Amygdala (tissue), 56 donors: ENCODE measurements at regions not wholly inside any gene's neighbourhood (a gene's known extent, or its start where the extent isn't known, plus 50 kb on each side); places are given as distances from the start of the nearest gene placed in this dataset.
"Not testable (repeated sequence)": the region's sequence is repeated elsewhere in the genome, so short reads cannot be mapped to it uniquely, and the experiment has no call there.

ENCODE experiments used
- DNase-seq, 56 donors: peaks; one replicate each; lab custom pipeline; 2025; lab: John Stamatoyannopoulos, UW

- DNase-seq = not testable (repeated sequence)
These were observed 84.5 kb upstream of the FBXO28 start for GRCh38 chr1:224029286-224030025.

GRCh38 chr1:224028802-224029201 lies 85.1 kb upstream of the FBXO28 start:
- not testable (repeated sequence) for DNase-seq

GRCh38 chr1:224023122-224023521 lies 90.8 kb upstream of the FBXO28 start:
- DNase-seq = not testable (repeated sequence)

- not testable (repeated sequence) for DNase-seq
These were observed 91.5 kb upstream of the FBXO28 start for GRCh38 chr1:224022249-224022970.

GRCh38 chr1:224019866-224020265 lies 94.0 kb upstream of the FBXO28 start:
- DNase-seq = not testable (repeated sequence)

GRCh38 chr1:224015782-224016181 lies 98.1 kb upstream of the FBXO28 start:
- DNase-seq = not testable (repeated sequence)

- DNase-seq = no peak
These were observed 99.6 kb upstream of the FBXO28 start for GRCh38 chr1:224014330-224014649.

- not testable (repeated sequence) for DNase-seq
These were observed 100.1 kb upstream of the FBXO28 start for GRCh38 chr1:224013626-224014329.

GRCh38 chr1:224012807-224013434 lies 101.0 kb upstream of the FBXO28 start:
- not testable (repeated sequence) for DNase-seq

- not testable (repeated sequence) for DNase-seq
These were observed 101.7 kb upstream of the FBXO28 start for GRCh38 chr1:224012162-224012561.

GRCh38 chr1:224011751-224012150 lies 102.2 kb upstream of the FBXO28 start:
- DNase-seq = not testable (repeated sequence)

- not testable (repeated sequence) for DNase-seq
These were observed 102.8 kb upstream of the FBXO28 start for GRCh38 chr1:224011153-224011552.

GRCh38 chr1:224005973-224006372 lies 107.9 kb upstream of the FBXO28 start:
- not testable (repeated sequence) for DNase-seq

GRCh38 chr1:224004552-224005315 lies 109.2 kb upstream of the FBXO28 start:
- not testable (repeated sequence) for DNase-seq

- DNase-seq = not testable (repeated sequence)
These were observed 110.0 kb upstream of the FBXO28 start for GRCh38 chr1:224003896-224004295.

GRCh38 chr1:224001757-224002156 lies 112.2 kb upstream of the FBXO28 start:
- DNase-seq = not testable (repeated sequence)

GRCh38 chr1:223999761-224000160 lies 114.2 kb upstream of the FBXO28 start:
- not testable (repeated sequence) for DNase-seq

GRCh38 chr1:223998676-223999455 lies 115.0 kb upstream of the FBXO28 start:
- not testable (repeated sequence) for DNase-seq

- DNase-seq = not testable (repeated sequence)
These were observed 117.5 kb upstream of the FBXO28 start for GRCh38 chr1:223996376-223996775.
